B cell (primary cell): ENCODE measurements at regions not wholly inside any gene's neighbourhood (a gene's known extent, or its start where the extent isn't known, plus 50 kb on each side); places are given as distances from the start of the nearest gene placed in this dataset.

Experiments
- ATAC-seq: fragments of 200-7000 bp; cut with Tn5 transposase; one replicate; pipeline ENCODE4 v1.10.0; 2021; ENCODE audit warnings: low read depth, mild to moderate bottlenecking, moderate number of reproducible peaks, moderate library complexity
- CTCF ChIA-PET: fragments of 350-600 bp; sonication (Branson Sonifier 250); formaldehyde crosslinking; loops from one replicate; lab custom pipeline; 2021; ENCODE audit warnings: antibody characterized with exemption, inconsistent platforms; lab: Charles Lee
- POLR2A ChIA-PET: fragments of 350-600 bp; sonication (Branson Sonifier 250); formaldehyde crosslinking; loops from one replicate; lab custom pipeline; 2021; ENCODE audit warnings: antibody characterized with exemption; lab: Charles Lee
- DNase-seq: peaks from one replicate; pipeline ENCODE4 v3.0.0; 2013
- H2AFZ ChIP-seq: 2 replicates; pipeline ENCODE4 v1.6.1; 2012; ENCODE audit warnings: mild to moderate bottlenecking, low read depth, low read length; ENCODE audit not compliant: insufficient read depth, poor library complexity, severe bottlenecking
- H3K27ac ChIP-seq, 2 donors: 1 replicate in 1 of 2; 2 replicates in 1 of 2; pipeline ENCODE4 v1.5.1; 2012 to 2013; ENCODE audit warnings: low read length in 2 of 2, mild to moderate bottlenecking in 2 of 2, moderate library complexity in 1 of 2
- H3K27me3 ChIP-seq, 4 experiments: fragments of 200-600 bp in 1 of 4; sonication (generic) in 1 of 4; replicated peaks in 1 of 4; 1 replicate in 2 of 4; 2 replicates in 2 of 4; pipeline versions ENCODE4 v1.6.1 to v1.7.0; 2013 to 2016; ENCODE audit warnings: low read length in 3 of 4, mild to moderate bottlenecking in 2 of 4, mixed read lengths in 1 of 4, moderate library complexity in 1 of 4; ENCODE audit not compliant: insufficient read depth in 4 of 4, control insufficient read depth in 3 of 4; ENCODE audit errors: control extremely low read depth in 1 of 4
- H3K36me3 ChIP-seq, 2 experiments: replicated peaks in 1 of 2; 1 replicate in 1 of 2; 2 replicates in 1 of 2; pipeline versions ENCODE4 v1.6.1 to v1.7.1; 2013; ENCODE audit warnings: low read length in 1 of 2; ENCODE audit not compliant: insufficient read depth in 2 of 2, control insufficient read depth in 1 of 2; ENCODE audit errors: control extremely low read depth in 1 of 2, extremely low read depth in 1 of 2
- H3K4me1 ChIP-seq, 2 donors: fragments of 200-600 bp in 1 of 2; sonication (generic) in 1 of 2; 1 replicate in 1 of 2; 2 replicates in 1 of 2; pipeline versions ENCODE4 v1.5.1 to v1.6.1; 2013 to 2017; ENCODE audit warnings: low read length in 2 of 2; ENCODE audit not compliant: control insufficient read depth in 2 of 2, insufficient read depth in 2 of 2
- H3K4me2 ChIP-seq: replicated peaks from 2 replicates; pipeline ENCODE3; 2012; ENCODE audit warnings: mild to moderate bottlenecking, low read depth, low read length; ENCODE audit not compliant: poor library complexity, severe bottlenecking
- H3K4me3 ChIP-seq, 5 experiments: fragments of 200-600 bp in 1 of 5; sonication (generic) in 1 of 5; 1 replicate in 3 of 5; 2 replicates in 2 of 5; pipeline versions ENCODE4 v1.5.1 to v1.7.0; 2011 to 2016; ENCODE audit warnings: low read length in 4 of 5, mild to moderate bottlenecking in 4 of 5, low read depth in 2 of 5, control low read depth in 1 of 5, moderate library complexity in 1 of 5; ENCODE audit not compliant: insufficient read depth in 1 of 5; ENCODE audit errors: control extremely low read depth in 1 of 5, extremely low read depth in 1 of 5
- H3K79me2 ChIP-seq: fragments of 200-600 bp; sonication (generic); one replicate; pipeline ENCODE4 v1.6.0; 2016; ENCODE audit warnings: low read length; ENCODE audit not compliant: control insufficient read depth, insufficient read depth
- H3K9ac ChIP-seq: fragments of 200-600 bp; sonication (generic); 2 replicates; pipeline ENCODE4 v1.6.1; 2017; ENCODE audit warnings: mild to moderate bottlenecking, low read length, moderate library complexity
- H3K9me3 ChIP-seq, 3 donors: one replicate each; pipeline versions ENCODE4 v1.6.1 to v1.7.1; 2013; ENCODE audit warnings: low read length in 2 of 3; ENCODE audit not compliant: control insufficient read depth in 2 of 3, insufficient read depth in 1 of 3; ENCODE audit errors: control extremely low read depth in 1 of 3
- H4K20me1 ChIP-seq: 2 replicates; pipeline ENCODE4 v1.6.0; 2012; ENCODE audit warnings: mild to moderate bottlenecking, low read length; ENCODE audit not compliant: insufficient read depth, control insufficient read depth, poor library complexity, severe bottlenecking
- H3K27ac Mint-ChIP-seq: one replicate; pipeline ENCODE4 v1.8.0; 2021; ENCODE audit warnings: mixed read lengths
- H3K27me3 Mint-ChIP-seq: one replicate; pipeline ENCODE4 v1.8.0; 2021; ENCODE audit warnings: mixed read lengths
- H3K4me1 Mint-ChIP-seq: one replicate; pipeline ENCODE4 v1.8.0; 2021; ENCODE audit warnings: mixed read lengths
- H3K4me3 Mint-ChIP-seq: one replicate; pipeline ENCODE4 v1.8.0; 2021; ENCODE audit warnings: mixed read lengths
- H3K9me3 Mint-ChIP-seq: one replicate; pipeline ENCODE4 v1.8.0; 2022; ENCODE audit warnings: mixed read lengths; ENCODE audit not compliant: insufficient read depth
- EZH2 ChIP-seq: IDR thresholded peaks from 2 replicates; pipeline ENCODE4 v1.6.1; 2012; ENCODE audit warnings: borderline replicate concordance, low read depth, mild to moderate bottlenecking, moderate library complexity, low read length; ENCODE audit not compliant: insufficient read depth, poor library complexity, severe bottlenecking
- WGBS: methylation state at CpG from one replicate; pipeline ENCODE4 v1.1.5; 2013; ENCODE audit warnings: missing lambda C conversion rate; ENCODE audit not compliant: insufficient coverage; 5-methylcytosine and 5-hydroxymethylcytosine counted together
- intact Hi-C: fragments of 100-400 bp; cut with micrococcal nuclease; formaldehyde crosslinking; loops from one replicate; pipeline ENCODE4 v1.10.0; 2022
- TF ChIP-seq, protein P1 (sequence below): fragments of 200-600 bp; IDR thresholded peaks from one replicate; pipeline ENCODE4 v1.8.0; 2022; ENCODE audit warnings: antibody characterized with exemption, mild to moderate bottlenecking

DNA sequence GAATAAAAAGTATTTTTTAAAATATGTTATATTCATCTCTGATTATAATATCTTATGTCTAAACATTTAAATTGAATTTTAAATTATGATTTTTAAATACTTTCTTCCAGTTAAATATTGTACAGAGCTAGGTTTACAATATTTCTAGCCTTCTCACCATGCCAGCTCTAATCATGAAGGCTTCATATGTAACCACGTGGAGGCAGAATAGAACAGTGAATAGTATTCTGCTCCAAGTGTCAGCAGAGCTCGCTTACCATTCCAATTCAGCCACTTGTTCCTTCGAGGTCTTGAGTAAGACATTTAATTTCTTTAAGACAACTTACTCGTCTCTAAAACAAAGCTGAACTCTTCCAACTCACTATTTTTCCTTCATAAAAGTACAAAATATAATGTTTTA lies 871.8 kb downstream of the SUCLG1 start:
- 71% methylated on average over 1 of the region's 4 CpGs for WGBS
- no peaks in the 10 kb centered on the region for H3K27me3 Mint-ChIP-seq
- no peaks in the 10 kb centered on the region for H3K4me1 Mint-ChIP-seq
- H3K4me2 ChIP-seq = no peak overlapping the region
- DNase-seq (no peak), ATAC-seq (no peak)
- H3K9ac ChIP-seq = no peak overlapping the region
- no peaks in the 10 kb centered on the region for H3K4me1 ChIP-seq
- no peaks in the 10 kb centered on the region for H3K9me3 Mint-ChIP-seq
- H3K9me3 ChIP-seq = no peaks in the 10 kb centered on the region
- H2AFZ ChIP-seq = no peak overlapping the region
- H3K4me3 ChIP-seq = no peak overlapping the region
- no peaks in the 10 kb centered on the region for H4K20me1 ChIP-seq
- no peaks in the 10 kb centered on the region for H3K36me3 ChIP-seq
- no peak overlapping the region for H3K27ac ChIP-seq
- no peak overlapping the region for H3K27ac Mint-ChIP-seq
- TF ChIP-seq, protein P1, sequence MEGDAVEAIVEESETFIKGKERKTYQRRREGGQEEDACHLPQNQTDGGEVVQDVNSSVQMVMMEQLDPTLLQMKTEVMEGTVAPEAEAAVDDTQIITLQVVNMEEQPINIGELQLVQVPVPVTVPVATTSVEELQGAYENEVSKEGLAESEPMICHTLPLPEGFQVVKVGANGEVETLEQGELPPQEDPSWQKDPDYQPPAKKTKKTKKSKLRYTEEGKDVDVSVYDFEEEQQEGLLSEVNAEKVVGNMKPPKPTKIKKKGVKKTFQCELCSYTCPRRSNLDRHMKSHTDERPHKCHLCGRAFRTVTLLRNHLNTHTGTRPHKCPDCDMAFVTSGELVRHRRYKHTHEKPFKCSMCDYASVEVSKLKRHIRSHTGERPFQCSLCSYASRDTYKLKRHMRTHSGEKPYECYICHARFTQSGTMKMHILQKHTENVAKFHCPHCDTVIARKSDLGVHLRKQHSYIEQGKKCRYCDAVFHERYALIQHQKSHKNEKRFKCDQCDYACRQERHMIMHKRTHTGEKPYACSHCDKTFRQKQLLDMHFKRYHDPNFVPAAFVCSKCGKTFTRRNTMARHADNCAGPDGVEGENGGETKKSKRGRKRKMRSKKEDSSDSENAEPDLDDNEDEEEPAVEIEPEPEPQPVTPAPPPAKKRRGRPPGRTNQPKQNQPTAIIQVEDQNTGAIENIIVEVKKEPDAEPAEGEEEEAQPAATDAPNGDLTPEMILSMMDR = no peak
- TF ChIP-seq EZH2 = no peak
- ChIA-PET POLR2A (no interaction called here), CTCF (no interaction called here)
- H3K79me2 ChIP-seq = no peaks in the 10 kb centered on the region
- no peak overlapping the region for H3K4me3 Mint-ChIP-seq
- intact Hi-C loops = no loop called here
- H3K27me3 ChIP-seq = no peaks in the 10 kb centered on the region

DNA sequence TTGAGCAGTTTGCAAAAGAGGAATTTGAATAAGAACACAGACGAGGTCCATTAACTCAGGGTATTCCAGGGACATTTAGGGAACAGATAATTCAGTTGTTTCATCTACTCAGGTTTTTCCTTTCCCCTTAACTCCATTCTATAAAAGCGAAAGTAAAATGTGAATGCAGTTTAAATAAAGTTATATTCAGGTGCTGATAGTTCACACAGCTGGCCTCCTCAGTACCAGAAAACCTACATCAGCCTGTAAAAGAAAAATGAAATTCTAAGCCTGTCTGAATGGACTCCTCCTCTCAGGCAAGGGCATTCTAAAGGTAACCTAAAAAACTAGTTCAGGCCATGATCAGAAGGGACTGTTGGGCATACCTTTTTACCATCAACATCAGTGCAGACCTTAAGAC lies 873.8 kb downstream of the SUCLG1 start:
- TF ChIP-seq, protein P1 = no peak
- no peak for TF ChIP-seq EZH2
- DNase-seq = no peak
- intact Hi-C loops = no loop called here
- WGBS = no CpG with 5 or more reads among the region's 2 CpGs
- Mint-ChIP-seq H3K4me1 (no peaks in the 10 kb centered on the region), H3K9me3 (no peaks in the 10 kb centered on the region), H3K27ac (no peak overlapping the region), H3K27me3 (no peaks in the 10 kb centered on the region), H3K4me3 (no peak overlapping the region)
- H3K9me3 ChIP-seq = no peaks in the 10 kb centered on the region
- ChIA-PET CTCF (no interaction called here), POLR2A (no interaction called here)
- no peak overlapping the region for H2AFZ ChIP-seq
- H3K27ac ChIP-seq = no peak overlapping the region
- no peaks in the 10 kb centered on the region for H3K27me3 ChIP-seq
- H4K20me1 ChIP-seq = no peaks in the 10 kb centered on the region
- no peak for ATAC-seq
- no peaks in the 10 kb centered on the region for H3K4me1 ChIP-seq
- H3K79me2 ChIP-seq = no peaks in the 10 kb centered on the region
- no peak overlapping the region for H3K4me2 ChIP-seq
- no peaks in the 10 kb centered on the region for H3K36me3 ChIP-seq
- H3K4me3 ChIP-seq = no peak overlapping the region
- no peak overlapping the region for H3K9ac ChIP-seq
